ENCODE measurements at regions not wholly inside any gene's neighbourhood (a gene's known extent, or its start where the extent isn't known, plus 50 kb on each side); places are given as distances from the start of the nearest gene placed in this dataset.

DNA sequence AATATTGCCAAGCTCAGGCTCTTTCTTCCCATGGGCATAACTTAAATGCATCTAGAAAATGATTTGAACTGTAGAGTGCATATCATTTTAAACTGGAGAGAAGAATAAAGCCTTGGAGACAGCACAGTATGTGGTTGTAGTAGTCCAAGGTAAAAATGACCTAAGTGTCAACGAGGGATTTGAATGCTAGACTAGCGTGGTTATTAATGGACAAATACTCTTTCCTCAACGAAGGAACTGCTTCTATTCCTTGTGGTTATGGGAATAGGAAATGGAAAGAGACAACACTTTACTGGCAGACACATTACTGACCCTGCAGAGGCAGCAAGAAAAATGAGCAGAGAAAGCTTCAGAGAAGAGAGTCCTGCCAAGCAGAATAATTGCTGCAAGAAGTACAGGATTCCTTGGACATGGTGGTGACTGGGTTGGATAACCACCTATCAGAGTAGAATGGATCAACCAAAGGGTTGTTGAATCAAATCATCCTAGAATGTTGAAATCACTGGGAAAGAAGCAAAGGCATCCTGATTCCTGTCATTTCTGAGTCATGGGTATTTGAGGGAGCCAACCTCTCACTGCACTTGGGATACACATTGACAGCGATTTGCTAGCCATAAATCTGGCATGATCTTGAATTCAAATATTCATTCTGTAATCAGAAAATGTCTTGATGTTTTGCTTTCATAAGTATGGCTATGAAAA lies 258.1 kb upstream of the EPHA7 start:
- H3K4me3 ChIP-seq (ENCODE audit: low read depth, low read length), result no peak overlapping the region
- H3K36me3 ChIP-seq (ENCODE audit: control insufficient read depth, insufficient read depth, low read length), result no peaks in the 10 kb centered on the region
- peak; percentile 19 for DNase-seq (ENCODE audit: low read depth)
- no peak for TF ChIP-seq CTCF (IDR thresholded peaks at IDR 0.05; ENCODE audit: insufficient read depth, low read length, poor library complexity, severe bottlenecking)
- H3K27me3 ChIP-seq (ENCODE audit: control insufficient read depth, insufficient read depth, low read length), result no peaks in the 10 kb centered on the region

DNA sequence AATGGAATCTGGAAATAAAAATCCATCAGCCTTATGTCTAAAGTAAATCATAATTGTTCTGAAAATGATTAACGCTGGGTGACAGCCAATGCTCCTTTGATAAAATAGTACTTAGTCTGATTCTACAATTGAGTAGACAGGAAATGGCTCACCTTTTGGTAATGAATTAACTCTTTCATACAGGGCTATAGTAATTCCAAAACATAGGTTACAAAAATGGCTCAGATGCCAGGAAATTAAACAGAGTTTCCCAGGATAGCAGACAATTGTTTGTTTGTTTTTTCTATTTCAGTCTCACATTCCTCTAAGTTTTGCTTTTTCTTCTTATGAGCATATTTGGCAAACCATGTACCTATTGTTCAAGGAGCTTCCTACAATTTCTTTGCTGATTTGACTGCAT lies 257.2 kb upstream of the EPHA7 start:
- Histone ChIP-seq H3K27me3 (ENCODE audit: control insufficient read depth, insufficient read depth, low read length) (no peaks in the 10 kb centered on the region), H3K36me3 (ENCODE audit: control insufficient read depth, insufficient read depth, low read length) (no peaks in the 10 kb centered on the region), H3K4me3 (ENCODE audit: low read depth, low read length) (no peak overlapping the region)
- TF ChIP-seq CTCF (IDR thresholded peaks at IDR 0.05; ENCODE audit: insufficient read depth, low read length, poor library complexity, severe bottlenecking), result no peak
- DNase-seq (ENCODE audit: low read depth), result no peak

DNA sequence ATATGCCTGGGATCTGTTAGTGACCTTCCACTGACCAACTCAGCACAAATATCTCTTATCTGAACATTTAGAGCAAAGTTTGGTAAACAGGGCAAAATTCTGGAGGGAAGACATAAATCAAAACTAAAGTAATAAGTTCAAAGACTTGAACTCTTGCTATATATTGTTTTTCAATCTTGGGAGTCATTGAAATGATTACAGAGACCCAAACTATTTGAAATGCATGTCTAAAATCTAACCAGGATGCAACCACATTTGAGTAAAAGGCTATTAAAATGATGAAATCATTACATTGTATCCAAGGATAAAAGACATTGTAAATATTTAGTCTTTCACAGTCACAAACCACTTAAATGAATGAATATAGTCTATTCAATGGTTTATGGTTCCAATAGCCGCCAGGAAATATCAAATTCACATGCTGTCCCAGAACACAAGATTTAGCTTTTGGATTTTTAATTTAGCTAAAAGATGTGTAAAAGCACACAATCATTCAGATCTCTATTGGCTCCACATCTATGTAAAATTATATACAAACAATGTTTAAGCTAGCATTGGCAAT lies 256.6 kb upstream of the EPHA7 start:
- no peak for DNase-seq (ENCODE audit: low read depth)
- H3K4me3 ChIP-seq (ENCODE audit: low read depth, low read length), result no peak overlapping the region
- H3K36me3 ChIP-seq (ENCODE audit: control insufficient read depth, insufficient read depth, low read length), result no peaks in the 10 kb centered on the region
- H3K27me3 ChIP-seq (ENCODE audit: control insufficient read depth, insufficient read depth, low read length), result no peaks in the 10 kb centered on the region
- no peak for TF ChIP-seq CTCF (IDR thresholded peaks at IDR 0.05; ENCODE audit: insufficient read depth, low read length, poor library complexity, severe bottlenecking)

- Histone ChIP-seq H3K4me3 (ENCODE audit: low read depth, low read length) (no peak overlapping the region), H3K36me3 (ENCODE audit: control insufficient read depth, insufficient read depth, low read length) (no peaks in the 10 kb centered on the region), H3K27me3 (ENCODE audit: control insufficient read depth, insufficient read depth, low read length) (no peaks in the 10 kb centered on the region)
- no peak for TF ChIP-seq CTCF (IDR thresholded peaks at IDR 0.05; ENCODE audit: insufficient read depth, low read length, poor library complexity, severe bottlenecking)
- DNase-seq (ENCODE audit: low read depth), result no peak
These were observed 243.8 kb upstream of the EPHA7 start for GRCh38 chr6:93663111-93663510.

DNA sequence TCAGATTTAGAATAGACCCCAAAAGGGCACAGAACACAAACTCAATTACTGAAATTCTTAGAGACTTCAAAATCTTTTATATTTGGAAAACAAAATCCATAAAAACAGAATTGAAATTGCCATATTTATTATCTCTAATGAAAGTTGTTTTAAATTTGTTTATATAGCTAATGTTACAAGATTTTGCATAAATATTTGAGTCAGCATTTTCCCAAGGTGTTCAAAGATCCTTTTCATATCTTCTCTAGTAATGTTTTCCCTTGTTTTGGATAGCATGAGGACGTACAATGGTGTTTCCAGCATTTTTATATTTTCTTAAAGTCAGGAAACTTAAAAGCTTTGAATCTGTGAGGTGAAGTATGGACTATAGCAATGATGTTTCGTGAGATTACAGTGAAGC lies 235.2 kb upstream of the EPHA7 start:
- DNase-seq (ENCODE audit: low read depth), result no peak
- no peaks in the 10 kb centered on the region for H3K27me3 ChIP-seq (ENCODE audit: control insufficient read depth, insufficient read depth, low read length)
- H3K4me3 ChIP-seq (ENCODE audit: low read depth, low read length), result no peak overlapping the region
- no peaks in the 10 kb centered on the region for H3K36me3 ChIP-seq (ENCODE audit: control insufficient read depth, insufficient read depth, low read length)
- TF ChIP-seq CTCF (IDR thresholded peaks at IDR 0.05; ENCODE audit: insufficient read depth, low read length, poor library complexity, severe bottlenecking), result no peak

DNA sequence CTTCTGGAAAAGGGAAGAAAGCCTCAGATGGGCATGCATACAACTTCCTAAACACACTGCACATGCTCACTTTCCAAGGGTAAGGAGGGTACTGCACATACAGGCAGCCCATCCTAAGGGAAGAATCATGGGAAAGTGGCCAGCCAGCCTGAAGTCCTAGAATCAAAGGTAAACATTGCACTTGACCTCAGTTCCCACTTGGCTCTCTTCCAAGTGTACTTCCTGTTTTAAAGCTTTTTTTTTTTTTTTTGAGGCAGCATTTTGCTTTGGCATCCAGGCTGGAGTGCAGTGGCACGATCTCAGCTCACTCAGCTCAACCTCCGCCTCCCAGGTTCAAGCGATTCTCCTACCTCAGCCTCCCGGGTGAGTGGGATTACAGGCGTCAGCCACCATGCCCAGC lies 225.3 kb upstream of the EPHA7 start:
- H3K27me3 ChIP-seq (ENCODE audit: control insufficient read depth, insufficient read depth, low read length), result no peaks in the 10 kb centered on the region
- no peak overlapping the region for H3K4me3 ChIP-seq (ENCODE audit: low read depth, low read length)
- no peak for DNase-seq (ENCODE audit: low read depth)
- TF ChIP-seq CTCF (IDR thresholded peaks at IDR 0.05; ENCODE audit: insufficient read depth, low read length, poor library complexity, severe bottlenecking), result no peak
- no peaks in the 10 kb centered on the region for H3K36me3 ChIP-seq (ENCODE audit: control insufficient read depth, insufficient read depth, low read length)

Data from kidney epithelial cell (primary cell).